Psoas muscle (tissue), 7 donors: ENCODE measurements at regions not wholly inside any gene's neighbourhood (a gene's known extent, or its start where the extent isn't known, plus 50 kb on each side); places are given as distances from the start of the nearest gene placed in this dataset.

Experiments
- ATAC-seq, 4 donors: fragments of 200-7000 bp; cut with Tn5 transposase; one replicate each; pipeline ENCODE4 v1.9.1; 2020; ENCODE audit warnings: moderate library complexity in 3 of 4, mild to moderate bottlenecking in 2 of 4
- DNase-seq, 2 donors: peaks; one replicate each; pipeline ENCODE4 v3.0.0-alpha.2; 2020
- H3K27ac ChIP-seq: fragments of 200-600 bp; one replicate; pipeline ENCODE4 v1.8.0; 2022
- H3K27me3 ChIP-seq, 3 donors: fragments of 200-600 bp in 1 of 3; one replicate each; pipeline versions ENCODE4 v1.6.1 to v1.8.0; 2013 to 2022; ENCODE audit warnings: low read length in 2 of 3, mild to moderate bottlenecking in 2 of 3, moderate library complexity in 1 of 3; ENCODE audit not compliant: insufficient read depth in 3 of 3
- H3K36me3 ChIP-seq, 2 donors: fragments of 200-600 bp in 1 of 2; one replicate each; pipeline versions ENCODE4 v1.6.1 to v1.8.0; 2013 to 2022; ENCODE audit warnings: low read depth in 1 of 2, mild to moderate bottlenecking in 1 of 2, moderate library complexity in 1 of 2; ENCODE audit not compliant: insufficient read depth in 1 of 2
- H3K4me1 ChIP-seq: fragments of 200-600 bp; one replicate; pipeline ENCODE4 v1.8.0; 2022
- H3K4me3 ChIP-seq: fragments of 200-600 bp; one replicate; pipeline ENCODE4 v1.8.0; 2022; ENCODE audit warnings: mild to moderate bottlenecking
- H3K9me3 ChIP-seq: fragments of 200-600 bp; one replicate; pipeline ENCODE4 v1.8.0; 2022
- CTCF ChIP-seq: fragments of 200-600 bp; IDR thresholded peaks from one replicate; pipeline ENCODE4 v1.8.0; 2022; ENCODE audit warnings: antibody characterized with exemption
- WGBS, 3 donors: extraction: QIAGEN DNeasy Blood & Tissue Kit; methylation state at CpG; one replicate each; pipeline versions ENCODE4 v1.1.6 to v1.1.7; 2013; 5-methylcytosine and 5-hydroxymethylcytosine counted together
- intact Hi-C, 2 donors: fragments of 100-400 bp; cut with DNase I; formaldehyde crosslinking; loops; one replicate each; pipeline versions ENCODE4 v1.11.0 to v1.14.2; 2022
- donor health status: healthy with polysubstance abuse.
- donor health status: DM: no; HTN: no; CAD: no; lungs with moderate emphysema.
- donor health status: Bipolar disorder and iron deficiency.
- donor health status: healthy.
- donor health status: DM: yes; HTN: yes; CAD: no.
- donor health status: DM: no; HTN: no; CAD: no.
- donor health status: DM: yes; HTN: yes; CAD: no.

GRCh38 chrX:36930491-36930890, 77.7 kb upstream of the FAM47C start:
- peaks cover 0 to 7% (median 0%) of the 10 kb centered on the region in 3 donors for H3K27me3 ChIP-seq
- ATAC-seq (no peak), DNase-seq (no peak)
- no peaks in the 10 kb centered on the region for H3K4me1 ChIP-seq
- TF ChIP-seq CTCF, result no peak
- 15 to 37% (median 24%) methylated on average over 1 of the region's 1 CpG for WGBS, 3 donors
- H3K9me3 ChIP-seq, result peaks cover 21% of the 10 kb centered on the region
- H3K4me3 ChIP-seq, result no peak overlapping the region
- H3K27ac ChIP-seq, result no peak overlapping the region
- H3K36me3 ChIP-seq, result no peaks in the 10 kb centered on the region
- intact Hi-C loops, result no loop called here

GRCh38 chrX:36947214-36947613, 61.0 kb upstream of the FAM47C start:
- H3K27me3 ChIP-seq, result peaks cover 0 to 15% (median 0%) of the 10 kb centered on the region in 3 donors
- ATAC-seq, result no peak
- H3K4me3 ChIP-seq, result no peak overlapping the region
- 57 to 66% (median 57%) methylated on average over 5 of the region's 5 CpGs for WGBS, 3 donors
- no peak for DNase-seq
- no peaks in the 10 kb centered on the region for H3K4me1 ChIP-seq
- H3K9me3 ChIP-seq, result peaks cover 3% of the 10 kb centered on the region
- H3K36me3 ChIP-seq, result no peaks in the 10 kb centered on the region
- H3K27ac ChIP-seq, result no peak overlapping the region
- intact Hi-C loops, result no loop called here
- no peak for TF ChIP-seq CTCF

GRCh38 chrX:36950495-36951253, 57.5 kb upstream of the FAM47C start:
- WGBS, 3 donors, result 28 to 32% (median 29%) methylated on average over 4 of the region's 4 CpGs
- no peak for ATAC-seq

GRCh38 chrX:36957425-36958328, 50.5 kb upstream of the FAM47C start:
- Histone ChIP-seq H3K9me3 (no peaks in the 10 kb centered on the region), H3K4me1 (no peaks in the 10 kb centered on the region), H3K27me3 (peaks cover 0 to 44% (median 2%) of the 10 kb centered on the region in 3 donors), H3K4me3 (peak overlapping the region; percentile 54), H3K36me3 (no peaks in the 10 kb centered on the region), H3K27ac (no peak overlapping the region)
- no peak for TF ChIP-seq CTCF
- DNase-seq (no peak), ATAC-seq (no peak)
- 4 to 28% (median 8%) methylated on average over 34 to 90 of the region's 91 CpGs for WGBS, 3 donors
- intact Hi-C loops, result no loop called here

More at GRCh38 chrX:36950495-36951253, 57.5 kb upstream of the FAM47C start:
- Histone ChIP-seq H3K4me1 (no peaks in the 10 kb centered on the region), H3K27ac (no peak overlapping the region), H3K27me3 (peaks cover 0 to 29% (median 0%) of the 10 kb centered on the region in 3 donors), H3K36me3 (no peaks in the 10 kb centered on the region), H3K9me3 (peaks cover 3% of the 10 kb centered on the region), H3K4me3 (no peak overlapping the region)
- intact Hi-C loops, result no loop called here
- no peak for TF ChIP-seq CTCF
- no peak for DNase-seq
